Gastrocnemius medialis (tissue), 4 donors: ENCODE measurements at regions not wholly inside any gene's neighbourhood (a gene's known extent, or its start where the extent isn't known, plus 50 kb on each side); places are given as distances from the start of the nearest gene placed in this dataset.

ENCODE experiments used
- ATAC-seq, 2 donors: fragments of 150-250 bp; one replicate each; pipeline ENCODE4 v1.9.1; 2016
- DNase-seq, 2 donors: peaks; one replicate each; pipeline ENCODE4 v3.0.0-alpha.2; 2019
- H3K27ac ChIP-seq, 4 donors: fragments of 200-600 bp; sonication (generic); 1 replicate in 1 of 4; 2 replicates in 3 of 4; pipeline ENCODE4 v1.5.1; 2016 to 2018; ENCODE audit warnings: mild to moderate bottlenecking in 2 of 4, moderate library complexity in 1 of 4
- H3K27me3 ChIP-seq, 3 donors: fragments of 200-600 bp; sonication (generic) in 2 of 3; 1 replicate in 1 of 3; 2 replicates in 2 of 3; pipeline versions ENCODE4 v1.5.1 to v1.6.0; 2016 to 2019; ENCODE audit warnings: mild to moderate bottlenecking in 1 of 3, moderate library complexity in 1 of 3
- H3K36me3 ChIP-seq, 2 donors: fragments of 200-600 bp; sonication (generic) in 1 of 2; one replicate each; pipeline ENCODE4 v1.5.1; 2017 to 2018
- H3K4me1 ChIP-seq, 2 donors: fragments of 200-600 bp; sonication (generic) in 1 of 2; one replicate each; pipeline ENCODE4 v1.5.1; 2016 to 2017; ENCODE audit warnings: mild to moderate bottlenecking in 2 of 2
- H3K4me3 ChIP-seq, 4 donors: fragments of 200-600 bp; sonication (generic) in 3 of 4; 1 replicate in 1 of 4; 2 replicates in 3 of 4; pipeline ENCODE4 v1.5.1; 2016 to 2019; ENCODE audit warnings: mild to moderate bottlenecking in 2 of 4
- H3K9me3 ChIP-seq, 3 donors: fragments of 200-600 bp; sonication (generic) in 2 of 3; 1 replicate in 1 of 3; 2 replicates in 2 of 3; pipeline ENCODE4 v1.5.1; 2016 to 2019
- CTCF ChIP-seq, 5 experiments: fragments of 450-650 bp in 3 of 5; fragments of 200-600 bp in 2 of 5; sonication (generic) in 2 of 5; IDR thresholded peaks in 4 of 5; conservative IDR thresholded peaks in 1 of 5; 1 replicate in 4 of 5; 2 replicates in 1 of 5; pipeline ENCODE4 v1.5.1; 2016 to 2019; ENCODE audit warnings: antibody characterized with exemption in 5 of 5, mild to moderate bottlenecking in 3 of 5, moderate library complexity in 3 of 5
- POLR2A ChIP-seq, 2 donors: fragments of 450-650 bp; IDR thresholded peaks; one replicate each; pipeline ENCODE4 v1.6.1; 2017; ENCODE audit warnings: antibody characterized with exemption in 2 of 2, mild to moderate bottlenecking in 2 of 2, moderate library complexity in 2 of 2
- in situ Hi-C, 4 donors: fragments of 200-750 bp; cut with MboI; loops; one replicate each; pipeline versions ENCODE4 v1.15.0 to v1.8.0; 2017; ENCODE audit warnings: low sequenced_read_pairs in 4 of 4
- intact Hi-C: fragments of 100-400 bp; cut with DNase I; formaldehyde crosslinking; loops from one replicate; pipeline ENCODE4 v1.15.1; 2023; ENCODE audit warnings: low total_unique reads

- intact Hi-C loops (no loop called here), in situ Hi-C loops (no loop called here)
- TF ChIP-seq POLR2A (IDR thresholded peaks at IDR 0.05) (no peak), CTCF (IDR thresholded peaks at IDR 0.05 in 4 of 5, conservative IDR thresholded peaks at IDR 0.05 in 1 of 5) (no peak)
- H3K4me3 ChIP-seq: no peak overlapping the region
- H3K27me3 ChIP-seq: no peaks in the 10 kb centered on the region
- ATAC-seq: no peak
- no peaks in the 10 kb centered on the region for H3K36me3 ChIP-seq
- no peaks in the 10 kb centered on the region for H3K4me1 ChIP-seq
- no peak overlapping the region for H3K27ac ChIP-seq
- DNase-seq: no peak
- H3K9me3 ChIP-seq: no peaks in the 10 kb centered on the region
Measured at GRCh38 chr4:28730304-28730703, 1869.7 kb downstream of the STIM2 start.

- ATAC-seq (no peak), DNase-seq (no peak)
- in situ Hi-C loops: no loop called here
- Histone ChIP-seq H3K27me3 (no peaks in the 10 kb centered on the region), H3K9me3 (no peaks in the 10 kb centered on the region), H3K27ac (no peak overlapping the region), H3K36me3 (no peaks in the 10 kb centered on the region), H3K4me3 (no peak overlapping the region), H3K4me1 (no peaks in the 10 kb centered on the region)
- TF ChIP-seq POLR2A (IDR thresholded peaks at IDR 0.05): no peak
- TF ChIP-seq CTCF (IDR thresholded peaks at IDR 0.05 in 4 of 5, conservative IDR thresholded peaks at IDR 0.05 in 1 of 5): no peak
- intact Hi-C loops: no loop called here
Measured at GRCh38 chr4:28744066-28744465, 1883.4 kb downstream of the STIM2 start.

GRCh38 chr4:28754376-28754775 is 1893.7 kb downstream of the STIM2 start:
- ATAC-seq: no peak
- intact Hi-C loops (no loop called here), in situ Hi-C loops (no loop called here)
- no peak overlapping the region for H3K4me3 ChIP-seq
- no peaks in the 10 kb centered on the region for H3K36me3 ChIP-seq
- no peaks in the 10 kb centered on the region for H3K27me3 ChIP-seq
- no peaks in the 10 kb centered on the region for H3K4me1 ChIP-seq
- no peak for TF ChIP-seq CTCF (IDR thresholded peaks at IDR 0.05 in 4 of 5, conservative IDR thresholded peaks at IDR 0.05 in 1 of 5)
- TF ChIP-seq POLR2A (IDR thresholded peaks at IDR 0.05): no peak
- no peaks in the 10 kb centered on the region for H3K9me3 ChIP-seq
- H3K27ac ChIP-seq: no peak overlapping the region
- no peak for DNase-seq

- Histone ChIP-seq H3K4me1 (no peaks in the 10 kb centered on the region), H3K27me3 (no peaks in the 10 kb centered on the region), H3K9me3 (no peaks in the 10 kb centered on the region), H3K36me3 (no peaks in the 10 kb centered on the region), H3K27ac (no peak overlapping the region), H3K4me3 (no peak overlapping the region)
- intact Hi-C loops (no loop called here), in situ Hi-C loops (no loop called here)
- no peak for DNase-seq
- no peak for ATAC-seq
- TF ChIP-seq CTCF (IDR thresholded peaks at IDR 0.05 in 4 of 5, conservative IDR thresholded peaks at IDR 0.05 in 1 of 5): no peak
- TF ChIP-seq POLR2A (IDR thresholded peaks at IDR 0.05): no peak
Measured at GRCh38 chr4:28755081-28755480, 1894.4 kb downstream of the STIM2 start.

- no peak for ATAC-seq
- DNase-seq: no peak
- in situ Hi-C loops: no loop called here
- no peak for TF ChIP-seq POLR2A (IDR thresholded peaks at IDR 0.05)
- no peak for TF ChIP-seq CTCF (IDR thresholded peaks at IDR 0.05 in 4 of 5, conservative IDR thresholded peaks at IDR 0.05 in 1 of 5)
- Histone ChIP-seq H3K27ac (no peak overlapping the region), H3K27me3 (no peaks in the 10 kb centered on the region), H3K9me3 (no peaks in the 10 kb centered on the region), H3K4me1 (no peaks in the 10 kb centered on the region), H3K36me3 (no peaks in the 10 kb centered on the region), H3K4me3 (no peak overlapping the region)
- intact Hi-C loops: no loop called here
Measured at GRCh38 chr4:28759064-28759463, 1898.4 kb downstream of the STIM2 start.
